Hepatocyte (in vitro differentiated cells): ENCODE measurements at regions not wholly inside any gene's neighbourhood (a gene's known extent, or its start where the extent isn't known, plus 50 kb on each side); places are given as distances from the start of the nearest gene placed in this dataset.

Experiments
- DNase-seq: peaks from one replicate; pipeline ENCODE4 v3.0.0-alpha.2; 2016; ENCODE audit warnings: low spot score
- H2AFZ ChIP-seq: fragments of 200-600 bp; sonication (generic); 2 replicates; pipeline ENCODE4 v1.6.0; 2016; ENCODE audit warnings: antibody characterized with exemption, mild to moderate bottlenecking
- H3K27ac ChIP-seq: fragments of 200-600 bp; sonication (generic); 2 replicates; pipeline ENCODE4 v1.5.1; 2016; ENCODE audit warnings: mild to moderate bottlenecking
- H3K27me3 ChIP-seq: fragments of 200-600 bp; sonication (generic); 2 replicates; pipeline ENCODE4 v1.6.1; 2016
- H3K36me3 ChIP-seq: fragments of 200-600 bp; sonication (generic); replicated peaks from 2 replicates; pipeline ENCODE4 v1.5.1; 2016; ENCODE audit warnings: low read depth; ENCODE audit not compliant: insufficient read depth
- H3K4me1 ChIP-seq: fragments of 200-600 bp; sonication (generic); 2 replicates; pipeline ENCODE4 v1.5.1; 2016; ENCODE audit warnings: mild to moderate bottlenecking, moderate library complexity; ENCODE audit not compliant: insufficient read depth
- H3K4me2 ChIP-seq: fragments of 200-600 bp; sonication (generic); 2 replicates; pipeline ENCODE4 v1.6.0; 2016
- H3K4me3 ChIP-seq: fragments of 200-600 bp; sonication (generic); 2 replicates; pipeline ENCODE4 v1.5.1; 2016; ENCODE audit warnings: mild to moderate bottlenecking
- H3K79me2 ChIP-seq: fragments of 200-600 bp; sonication (generic); 2 replicates; pipeline ENCODE4 v1.6.0; 2017; ENCODE audit warnings: mild to moderate bottlenecking
- H3K9me2 ChIP-seq: fragments of 200-600 bp; sonication (generic); replicated peaks from 2 replicates; pipeline ENCODE4 v1.6.0; 2017; ENCODE audit warnings: mild to moderate bottlenecking; ENCODE audit not compliant: insufficient read depth
- H3K9me3 ChIP-seq: fragments of 200-600 bp; sonication (generic); 2 replicates; pipeline ENCODE4 v1.5.1; 2016; ENCODE audit warnings: low read depth, mild to moderate bottlenecking
- H4K20me1 ChIP-seq: fragments of 200-600 bp; sonication (generic); 2 replicates; pipeline ENCODE4 v1.6.0; 2016; ENCODE audit warnings: mild to moderate bottlenecking; ENCODE audit not compliant: insufficient read depth, poor library complexity, severe bottlenecking
- EZH2 ChIP-seq: fragments of 200-600 bp; sonication (generic); IDR thresholded peaks from 2 replicates; pipeline ENCODE4 v1.6.1; 2016; ENCODE audit warnings: antibody characterized with exemption, mild to moderate bottlenecking, borderline replicate concordance
- EZH2phosphoT487 ChIP-seq: fragments of 200-600 bp; sonication (generic); IDR thresholded peaks from one replicate; pipeline ENCODE4 v1.6.1; 2018; ENCODE audit warnings: antibody characterized with exemption, mild to moderate bottlenecking, low read depth, moderate library complexity; ENCODE audit not compliant: unreplicated experiment, severe bottlenecking
- WGBS: methylation state at CpG from one replicate; pipeline ENCODE4 v1.1.6; 2016; ENCODE audit warnings: low lambda C conversion rate; ENCODE audit errors: missing lambda C conversion rate; 5-methylcytosine and 5-hydroxymethylcytosine counted together
- TF ChIP-seq, protein P1 (sequence below): fragments of 200-600 bp; sonication (generic); IDR thresholded peaks from 2 replicates; pipeline ENCODE4 v1.5.1; 2016; ENCODE audit warnings: antibody characterized with exemption, mild to moderate bottlenecking; ENCODE audit not compliant: poor library complexity

DNA sequence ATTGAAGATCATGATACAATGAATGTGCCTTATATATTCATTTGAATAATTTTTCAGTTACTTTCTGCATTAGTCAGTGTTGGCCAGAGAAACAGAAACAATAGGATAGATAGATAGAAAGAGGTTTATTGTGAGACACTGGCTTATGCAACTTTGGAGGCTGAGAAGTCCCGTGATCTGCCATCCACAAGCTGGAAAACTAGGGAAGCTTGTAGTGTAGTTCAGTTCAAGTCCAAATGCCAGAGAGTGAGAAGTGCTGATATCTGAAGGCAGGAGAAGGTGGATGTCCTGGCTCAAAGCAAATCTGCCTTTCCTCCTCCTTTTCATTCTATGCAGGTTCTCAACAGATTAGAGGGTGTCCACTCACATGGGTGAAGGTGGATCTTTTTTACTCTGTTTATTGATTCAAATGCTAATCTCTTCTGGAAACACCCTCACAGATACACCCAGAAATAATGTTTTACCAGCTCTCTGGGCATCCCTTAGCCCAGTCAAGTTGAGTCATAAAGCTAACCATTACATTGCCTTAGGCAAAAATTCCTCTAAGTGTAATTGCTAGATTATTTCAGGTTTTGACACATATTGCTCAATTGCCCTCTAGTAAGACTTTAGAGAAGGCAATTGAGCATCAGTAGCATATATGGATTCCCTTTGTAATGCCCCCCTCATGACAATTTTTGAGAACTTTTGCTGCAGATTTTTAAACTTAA, 341.4 kb downstream of the LPIN1 start:
- H3K4me2 ChIP-seq, result no peak overlapping the region

DNA sequence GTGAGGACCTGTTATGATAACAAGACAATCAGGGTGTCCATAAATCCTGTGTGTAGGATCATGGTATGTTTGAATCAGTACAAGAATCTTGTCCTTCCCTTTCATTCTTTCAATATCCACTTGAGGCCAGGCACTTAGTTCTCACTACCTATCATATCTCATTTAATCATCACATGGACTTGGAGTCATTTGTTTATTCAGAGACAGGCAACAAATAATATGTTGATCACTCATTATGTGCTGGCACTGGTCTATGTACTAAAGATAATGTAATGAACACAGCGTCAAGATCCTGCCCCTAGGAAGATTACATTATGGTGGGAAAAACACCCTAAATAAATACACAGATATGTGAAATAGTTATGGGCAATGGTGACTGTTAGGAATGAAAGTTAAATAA, 342.6 kb downstream of the LPIN1 start:
- no peaks in the 10 kb centered on the region for H3K79me2 ChIP-seq
- TF ChIP-seq, protein P1, sequence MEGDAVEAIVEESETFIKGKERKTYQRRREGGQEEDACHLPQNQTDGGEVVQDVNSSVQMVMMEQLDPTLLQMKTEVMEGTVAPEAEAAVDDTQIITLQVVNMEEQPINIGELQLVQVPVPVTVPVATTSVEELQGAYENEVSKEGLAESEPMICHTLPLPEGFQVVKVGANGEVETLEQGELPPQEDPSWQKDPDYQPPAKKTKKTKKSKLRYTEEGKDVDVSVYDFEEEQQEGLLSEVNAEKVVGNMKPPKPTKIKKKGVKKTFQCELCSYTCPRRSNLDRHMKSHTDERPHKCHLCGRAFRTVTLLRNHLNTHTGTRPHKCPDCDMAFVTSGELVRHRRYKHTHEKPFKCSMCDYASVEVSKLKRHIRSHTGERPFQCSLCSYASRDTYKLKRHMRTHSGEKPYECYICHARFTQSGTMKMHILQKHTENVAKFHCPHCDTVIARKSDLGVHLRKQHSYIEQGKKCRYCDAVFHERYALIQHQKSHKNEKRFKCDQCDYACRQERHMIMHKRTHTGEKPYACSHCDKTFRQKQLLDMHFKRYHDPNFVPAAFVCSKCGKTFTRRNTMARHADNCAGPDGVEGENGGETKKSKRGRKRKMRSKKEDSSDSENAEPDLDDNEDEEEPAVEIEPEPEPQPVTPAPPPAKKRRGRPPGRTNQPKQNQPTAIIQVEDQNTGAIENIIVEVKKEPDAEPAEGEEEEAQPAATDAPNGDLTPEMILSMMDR, result no peak
- TF ChIP-seq EZH2phosphoT487 (no peak), EZH2 (no peak)
- no peak overlapping the region for H3K27ac ChIP-seq
- H2AFZ ChIP-seq, result no peak overlapping the region
- H3K4me1 ChIP-seq, result no peaks in the 10 kb centered on the region
- H3K4me3 ChIP-seq, result no peak overlapping the region
- no peaks in the 10 kb centered on the region for H3K9me2 ChIP-seq
- H4K20me1 ChIP-seq, result no peaks in the 10 kb centered on the region
- H3K9me3 ChIP-seq, result no peaks in the 10 kb centered on the region
- H3K4me2 ChIP-seq, result no peak overlapping the region
- 88% methylated on average over 1 of the region's 1 CpG for WGBS
- no peaks in the 10 kb centered on the region for H3K27me3 ChIP-seq
- no peak for DNase-seq
- no peaks in the 10 kb centered on the region for H3K36me3 ChIP-seq

More for the DNA sequence above, 341.4 kb downstream of the LPIN1 start:
- Histone ChIP-seq H3K9me2 (no peaks in the 10 kb centered on the region), H3K4me3 (no peak overlapping the region), H3K36me3 (no peaks in the 10 kb centered on the region), H3K4me1 (peaks cover 3% of the 10 kb centered on the region), H3K9me3 (no peaks in the 10 kb centered on the region), H2AFZ (no peak overlapping the region), H3K27ac (no peak overlapping the region), H3K79me2 (no peaks in the 10 kb centered on the region), H3K27me3 (no peaks in the 10 kb centered on the region), H4K20me1 (no peaks in the 10 kb centered on the region)
- no peak for TF ChIP-seq EZH2phosphoT487
- TF ChIP-seq, protein P1, result no peak
- TF ChIP-seq EZH2, result no peak
- 83% methylated on average over 1 of the region's 1 CpG for WGBS
- no peak for DNase-seq

DNA sequence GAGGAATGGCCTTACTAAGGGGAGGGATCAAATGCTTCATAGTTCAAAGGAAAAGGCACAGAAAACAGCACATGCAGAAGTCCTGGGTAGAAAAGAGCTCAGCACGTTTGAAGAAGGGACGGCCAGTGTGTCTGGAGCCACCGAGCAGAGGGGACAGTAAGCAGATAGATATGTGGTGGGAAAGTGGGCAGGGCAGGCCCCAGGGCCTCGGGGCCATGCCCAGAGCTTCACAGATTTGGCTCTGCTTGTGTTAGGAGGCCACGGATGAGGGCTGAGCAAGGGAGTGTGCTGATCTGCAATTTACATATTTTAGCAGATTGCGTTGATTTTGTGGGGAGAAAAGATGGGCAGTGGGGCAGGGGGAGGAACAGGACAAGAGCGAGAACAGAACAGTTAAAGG, 343.1 kb downstream of the LPIN1 start:
- Histone ChIP-seq H3K27me3 (no peaks in the 10 kb centered on the region), H3K4me3 (no peak overlapping the region), H3K4me2 (no peak overlapping the region), H3K9me2 (no peaks in the 10 kb centered on the region), H3K27ac (no peak overlapping the region), H4K20me1 (no peaks in the 10 kb centered on the region), H2AFZ (no peak overlapping the region), H3K79me2 (no peaks in the 10 kb centered on the region), H3K4me1 (no peaks in the 10 kb centered on the region), H3K9me3 (no peaks in the 10 kb centered on the region), H3K36me3 (no peaks in the 10 kb centered on the region)
- no peak for DNase-seq
- TF ChIP-seq EZH2phosphoT487, result no peak
- TF ChIP-seq EZH2, result no peak
- TF ChIP-seq, protein P1, result no peak
- 70% methylated on average over 7 of the region's 7 CpGs for WGBS
